ENCODE measurements at regions not wholly inside any gene's neighbourhood (a gene's known extent, or its start where the extent isn't known, plus 50 kb on each side); places are given as distances from the start of the nearest gene placed in this dataset.

DNA sequence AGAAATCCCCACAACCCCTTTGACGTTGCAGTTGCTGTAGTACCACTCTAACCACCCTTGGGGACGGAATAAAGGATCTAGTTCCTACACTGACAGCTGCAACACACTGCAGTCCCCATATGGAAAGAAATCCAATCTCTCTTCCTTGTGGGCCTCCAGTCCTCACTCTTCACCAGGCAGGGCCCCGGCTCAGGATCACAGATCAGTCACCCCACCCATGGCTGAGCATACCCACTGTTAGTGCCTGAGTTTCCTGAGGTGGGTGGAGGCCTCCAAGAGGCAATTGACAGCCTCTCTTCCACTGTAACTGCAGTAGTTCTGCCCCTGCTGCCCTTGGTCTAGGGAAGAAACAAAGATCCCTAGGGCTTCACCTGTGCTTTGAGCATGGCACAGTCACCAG lies 670.0 kb upstream of the CDH2 start:
- TF ChIP-seq, protein P1, sequence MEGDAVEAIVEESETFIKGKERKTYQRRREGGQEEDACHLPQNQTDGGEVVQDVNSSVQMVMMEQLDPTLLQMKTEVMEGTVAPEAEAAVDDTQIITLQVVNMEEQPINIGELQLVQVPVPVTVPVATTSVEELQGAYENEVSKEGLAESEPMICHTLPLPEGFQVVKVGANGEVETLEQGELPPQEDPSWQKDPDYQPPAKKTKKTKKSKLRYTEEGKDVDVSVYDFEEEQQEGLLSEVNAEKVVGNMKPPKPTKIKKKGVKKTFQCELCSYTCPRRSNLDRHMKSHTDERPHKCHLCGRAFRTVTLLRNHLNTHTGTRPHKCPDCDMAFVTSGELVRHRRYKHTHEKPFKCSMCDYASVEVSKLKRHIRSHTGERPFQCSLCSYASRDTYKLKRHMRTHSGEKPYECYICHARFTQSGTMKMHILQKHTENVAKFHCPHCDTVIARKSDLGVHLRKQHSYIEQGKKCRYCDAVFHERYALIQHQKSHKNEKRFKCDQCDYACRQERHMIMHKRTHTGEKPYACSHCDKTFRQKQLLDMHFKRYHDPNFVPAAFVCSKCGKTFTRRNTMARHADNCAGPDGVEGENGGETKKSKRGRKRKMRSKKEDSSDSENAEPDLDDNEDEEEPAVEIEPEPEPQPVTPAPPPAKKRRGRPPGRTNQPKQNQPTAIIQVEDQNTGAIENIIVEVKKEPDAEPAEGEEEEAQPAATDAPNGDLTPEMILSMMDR (IDR thresholded peaks at IDR 0.05) = no peak
- no peak for TF ChIP-seq EZH2 (IDR thresholded peaks at IDR 0.05; ENCODE audit: borderline replicate concordance, insufficient read depth, low read depth, low read length, poor library complexity, severe bottlenecking)

All from B cell (primary cell).